SK-N-SH treated with all-trans-retinoic acid at 6 μM for 48 hours (cell line): ENCODE measurements at regions not wholly inside any gene's neighbourhood (a gene's known extent, or its start where the extent isn't known, plus 50 kb on each side); places are given as distances from the start of the nearest gene placed in this dataset.

Experiments
- ATAC-seq: fragments of 200-7000 bp; cut with Tn5 transposase; 3 replicates; pipeline ENCODE4 v1.9.1; 2020; ENCODE audit warnings: mild to moderate bottlenecking, moderate library complexity
- ARNTL ChIP-seq: fragments of 450-650 bp; formaldehyde crosslinking; IDR thresholded peaks from 2 replicates; pipeline ENCODE4 v1.5.0; 2020; ENCODE audit warnings: low read depth, mild to moderate bottlenecking, moderate library complexity, borderline replicate concordance
- BACH2 ChIP-seq: fragments of 250-450 bp; sonication (Bioruptor Pico); IDR thresholded peaks from 2 replicates; pipeline ENCODE4 v1.9.0; 2021; ENCODE audit warnings: mild to moderate bottlenecking, borderline replicate concordance
- CREB5 ChIP-seq: fragments of 250-450 bp; sonication (Bioruptor Pico); IDR thresholded peaks from 2 replicates; pipeline ENCODE4 v1.5.1; 2020; ENCODE audit warnings: low read depth, mild to moderate bottlenecking, moderate library complexity
- CSDC2 ChIP-seq: fragments of 250-450 bp; sonication (Bioruptor Pico); IDR thresholded peaks from 2 replicates; pipeline ENCODE4 v1.5.0; 2020; ENCODE audit warnings: mild to moderate bottlenecking, moderate library complexity
- CSRNP3 ChIP-seq: fragments of 250-450 bp; sonication (Bioruptor Pico); IDR thresholded peaks from 2 replicates; pipeline ENCODE4 v1.5.1; 2021; ENCODE audit warnings: mild to moderate bottlenecking, moderate library complexity
- ESRRG ChIP-seq: fragments of 250-450 bp; sonication (Bioruptor Pico); IDR thresholded peaks from 2 replicates; pipeline ENCODE4 v1.6.1; 2021; ENCODE audit warnings: mild to moderate bottlenecking
- ISL1 ChIP-seq: fragments of 250-450 bp; sonication (Bioruptor Pico); IDR thresholded peaks from 2 replicates; pipeline ENCODE4 v2.1.2; 2022; ENCODE audit warnings: mild to moderate bottlenecking, moderate library complexity
- PATZ1 ChIP-seq: fragments of 250-450 bp; sonication (Bioruptor Pico); IDR thresholded peaks from 2 replicates; pipeline ENCODE4 v1.8.0; 2020; ENCODE audit warnings: mild to moderate bottlenecking, moderate library complexity, borderline replicate concordance
- PPARA ChIP-seq: fragments of 250-450 bp; sonication (Bioruptor Pico); IDR thresholded peaks from 2 replicates; pipeline ENCODE4 v1.5.0; 2020; ENCODE audit warnings: mild to moderate bottlenecking, borderline replicate concordance
- RARB ChIP-seq: fragments of 250-450 bp; sonication (Bioruptor Pico); IDR thresholded peaks from 2 replicates; pipeline ENCODE4 v1.8.0; 2021; ENCODE audit warnings: mild to moderate bottlenecking, moderate library complexity
- SNAI2 ChIP-seq: fragments of 250-450 bp; sonication (Bioruptor Pico); IDR thresholded peaks from 2 replicates; pipeline ENCODE4 v1.5.0; 2020; ENCODE audit warnings: mild to moderate bottlenecking, moderate library complexity
- TCF4 ChIP-seq: fragments of 250-450 bp; sonication (Bioruptor Pico); IDR thresholded peaks from 2 replicates; pipeline ENCODE4 v1.8.0; 2021; ENCODE audit warnings: mild to moderate bottlenecking, moderate library complexity, borderline replicate concordance
- TSHZ2 ChIP-seq: fragments of 250-450 bp; sonication (Bioruptor Pico); IDR thresholded peaks from 2 replicates; pipeline ENCODE4 v1.5.0; 2020; ENCODE audit warnings: mild to moderate bottlenecking, moderate library complexity
- ZC3H10 ChIP-seq: fragments of 250-450 bp; sonication (Bioruptor Pico); IDR thresholded peaks from 2 replicates; pipeline ENCODE4 v1.5.1; 2021; ENCODE audit warnings: mild to moderate bottlenecking, moderate library complexity
- ZFP3 ChIP-seq: fragments of 250-450 bp; sonication (Bioruptor Pico); IDR thresholded peaks from 2 replicates; pipeline ENCODE4 v1.5.0; 2020; ENCODE audit warnings: mild to moderate bottlenecking, moderate library complexity
- ZFP30 ChIP-seq: fragments of 450-650 bp; formaldehyde crosslinking; IDR thresholded peaks from 2 replicates; pipeline ENCODE4 v1.5.0; 2022; ENCODE audit warnings: mild to moderate bottlenecking, moderate library complexity
- ZNF565 ChIP-seq: fragments of 450-650 bp; formaldehyde crosslinking; conservative IDR thresholded peaks from 2 replicates; pipeline ENCODE4 v1.5.0; 2020; ENCODE audit warnings: low read depth, mild to moderate bottlenecking, moderate library complexity
- ZNF70 ChIP-seq: fragments of 450-650 bp; formaldehyde crosslinking; IDR thresholded peaks from 2 replicates; pipeline ENCODE4 v1.5.0; 2020; ENCODE audit warnings: mild to moderate bottlenecking, moderate library complexity
- ZNF8 ChIP-seq: fragments of 450-650 bp; formaldehyde crosslinking; IDR thresholded peaks from 2 replicates; pipeline ENCODE4 v1.5.0; 2020; ENCODE audit warnings: mild to moderate bottlenecking, moderate library complexity
- TF ChIP-seq, protein P1 (sequence below): fragments of 250-450 bp; sonication (Bioruptor Pico); IDR thresholded peaks from 2 replicates; pipeline ENCODE4 v1.8.0; 2021; ENCODE audit warnings: low read depth, mild to moderate bottlenecking, moderate library complexity, borderline replicate concordance

- no peak for TF ChIP-seq ZNF70 (CRISPR knock-in tag)
- TF ChIP-seq ZFP30 (CRISPR knock-in tag) = no peak
- TF ChIP-seq CSRNP3 (CRISPR knock-in tag) = no peak
- TF ChIP-seq ZNF8 (CRISPR knock-in tag) = no peak
- no peak for TF ChIP-seq PATZ1
- no peak for TF ChIP-seq TSHZ2 (CRISPR knock-in tag)
- TF ChIP-seq ARNTL (CRISPR knock-in tag) = no peak
- ATAC-seq = no peak
Measured at GRCh38 chr6:40961831-40962230, 77.2 kb downstream of the UNC5CL start.

- ATAC-seq = no peak
- TF ChIP-seq, protein P1, sequence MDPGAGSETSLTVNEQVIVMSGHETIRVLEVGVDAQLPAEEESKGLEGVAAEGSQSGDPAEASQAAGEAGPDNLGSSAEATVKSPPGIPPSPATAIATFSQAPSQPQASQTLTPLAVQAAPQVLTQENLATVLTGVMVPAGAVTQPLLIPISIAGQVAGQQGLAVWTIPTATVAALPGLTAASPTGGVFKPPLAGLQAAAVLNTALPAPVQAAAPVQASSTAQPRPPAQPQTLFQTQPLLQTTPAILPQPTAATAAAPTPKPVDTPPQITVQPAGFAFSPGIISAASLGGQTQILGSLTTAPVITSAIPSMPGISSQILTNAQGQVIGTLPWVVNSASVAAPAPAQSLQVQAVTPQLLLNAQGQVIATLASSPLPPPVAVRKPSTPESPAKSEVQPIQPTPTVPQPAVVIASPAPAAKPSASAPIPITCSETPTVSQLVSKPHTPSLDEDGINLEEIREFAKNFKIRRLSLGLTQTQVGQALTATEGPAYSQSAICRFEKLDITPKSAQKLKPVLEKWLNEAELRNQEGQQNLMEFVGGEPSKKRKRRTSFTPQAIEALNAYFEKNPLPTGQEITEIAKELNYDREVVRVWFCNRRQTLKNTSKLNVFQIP (CRISPR knock-in tag) = no peak
- TF ChIP-seq RARB (no peak), ISL1 (CRISPR knock-in tag) (no peak), ZFP3 (CRISPR knock-in tag) (no peak), SNAI2 (CRISPR knock-in tag) (no peak), ZC3H10 (CRISPR knock-in tag) (no peak), ZNF565 (CRISPR knock-in tag) (no peak), TCF4 (CRISPR knock-in tag) (no peak), PPARA (CRISPR knock-in tag) (no peak), BACH2 (no peak), TSHZ2 (CRISPR knock-in tag) (no peak), ZNF70 (CRISPR knock-in tag) (no peak), CREB5 (CRISPR knock-in tag) (no peak), PATZ1 (no peak), ARNTL (CRISPR knock-in tag) (no peak), ESRRG (CRISPR knock-in tag) (no peak), CSDC2 (CRISPR knock-in tag) (no peak)
Measured at GRCh38 chr6:40960742-40961430, 78.1 kb downstream of the UNC5CL start.
